ENCODE measurements at regions not wholly inside any gene's neighbourhood (a gene's known extent, or its start where the extent isn't known, plus 50 kb on each side); places are given as distances from the start of the nearest gene placed in this dataset.

GRCh38 chr5:18072600-18072999 lies 438.3 kb downstream of the TAF11L14 start:
- TF ChIP-seq, protein P1, sequence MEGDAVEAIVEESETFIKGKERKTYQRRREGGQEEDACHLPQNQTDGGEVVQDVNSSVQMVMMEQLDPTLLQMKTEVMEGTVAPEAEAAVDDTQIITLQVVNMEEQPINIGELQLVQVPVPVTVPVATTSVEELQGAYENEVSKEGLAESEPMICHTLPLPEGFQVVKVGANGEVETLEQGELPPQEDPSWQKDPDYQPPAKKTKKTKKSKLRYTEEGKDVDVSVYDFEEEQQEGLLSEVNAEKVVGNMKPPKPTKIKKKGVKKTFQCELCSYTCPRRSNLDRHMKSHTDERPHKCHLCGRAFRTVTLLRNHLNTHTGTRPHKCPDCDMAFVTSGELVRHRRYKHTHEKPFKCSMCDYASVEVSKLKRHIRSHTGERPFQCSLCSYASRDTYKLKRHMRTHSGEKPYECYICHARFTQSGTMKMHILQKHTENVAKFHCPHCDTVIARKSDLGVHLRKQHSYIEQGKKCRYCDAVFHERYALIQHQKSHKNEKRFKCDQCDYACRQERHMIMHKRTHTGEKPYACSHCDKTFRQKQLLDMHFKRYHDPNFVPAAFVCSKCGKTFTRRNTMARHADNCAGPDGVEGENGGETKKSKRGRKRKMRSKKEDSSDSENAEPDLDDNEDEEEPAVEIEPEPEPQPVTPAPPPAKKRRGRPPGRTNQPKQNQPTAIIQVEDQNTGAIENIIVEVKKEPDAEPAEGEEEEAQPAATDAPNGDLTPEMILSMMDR (conservative IDR thresholded peaks at IDR 0.05), result no peak
- no peaks in the 10 kb centered on the region for H3K36me3 Mint-ChIP-seq (ENCODE audit: insufficient read depth in 1 of 3, low read depth in 3 of 3)
- no peaks in the 10 kb centered on the region for H3K79me2 ChIP-seq (ENCODE audit: insufficient read depth, low read length)

More at GRCh38 chr5:18072600-18072999, 438.3 kb downstream of the TAF11L14 start:
- Histone ChIP-seq H4K91ac (ENCODE audit: insufficient read length, low read depth, low read length) (no peak overlapping the region), H3K79me1 (ENCODE audit: insufficient read depth, low read depth, low read length, poor library complexity, severe bottlenecking) (no peaks in the 10 kb centered on the region), H4K20me1 (ENCODE audit: control insufficient read depth, insufficient read depth, insufficient read length) (no peaks in the 10 kb centered on the region), H3K4ac (ENCODE audit: low read depth, low read length) (no peak overlapping the region), H3K18ac (ENCODE audit: insufficient read length, low read depth, low read length) (no peak overlapping the region), H3K56ac (ENCODE audit: insufficient read length, low read depth, low read length) (no peak overlapping the region), H3T11ph (ENCODE audit: low read length) (no peak overlapping the region), H3K23ac (ENCODE audit: insufficient read length, low read depth, low read length) (no peak overlapping the region), H2BK120ac (ENCODE audit: low read depth, low read length, poor library complexity, severe bottlenecking) (no peak overlapping the region), H2BK12ac (ENCODE audit: insufficient read length, low read depth, low read length) (no peak overlapping the region), H3K4me1 (ENCODE audit: insufficient read depth, low read length) (no peaks in the 10 kb centered on the region), H3K27ac (ENCODE audit: insufficient read length, low read depth, low read length) (no peak overlapping the region), H3K23me2 (ENCODE audit: insufficient read length, low read depth, low read length, poor library complexity, severe bottlenecking) (no peaks in the 10 kb centered on the region), H3K9me3 (ENCODE audit: control insufficient read depth, low read depth, low read length) (no peaks in the 10 kb centered on the region), H4K8ac (replicated peaks; ENCODE audit: insufficient read length, low read depth, low read length) (no peak overlapping the region), H3K9ac (ENCODE audit: extremely low read depth, insufficient read length, low read length) (no peak overlapping the region), H3K14ac (ENCODE audit: insufficient read depth, low read length) (no peak overlapping the region), H2AK5ac (ENCODE audit: insufficient read length, low read length) (no peak overlapping the region), H2BK15ac (ENCODE audit: low read depth, low read length) (no peak overlapping the region), H2AFZ (ENCODE audit: low read length) (no peak overlapping the region), H3K4me2 (ENCODE audit: insufficient read depth, insufficient read length, low read length) (no peak overlapping the region), H4K5ac (ENCODE audit: insufficient read length, low read depth, low read length) (no peak overlapping the region), H2BK5ac (ENCODE audit: insufficient read length, low read length) (no peak overlapping the region), H3K27me3 (ENCODE audit: insufficient read depth, low read length) (no peaks in the 10 kb centered on the region), H2BK20ac (ENCODE audit: low read depth, low read length, poor library complexity, severe bottlenecking) (no peak overlapping the region)
- no peak for DNase-seq
- Mint-ChIP-seq H3K4me1 (no peaks in the 10 kb centered on the region), H3K4me3 (no peak overlapping the region), H3K27me3 (ENCODE audit: low read depth) (no peaks in the 10 kb centered on the region), H3K9me3 (no peaks in the 10 kb centered on the region), H3K27ac (no peak overlapping the region)
- no CpG with 5 or more reads among the region's 2 CpGs for WGBS (ENCODE audit: extremely low coverage, insufficient read length, low lambda C conversion rate)

All from H9 (cell line).